Fibroblast of lung (primary cell): ENCODE measurements at regions not wholly inside any gene's neighbourhood (a gene's known extent, or its start where the extent isn't known, plus 50 kb on each side); places are given as distances from the start of the nearest gene placed in this dataset.

Experiments
- EZH2 ChIP-seq: IDR thresholded peaks from 2 replicates; pipeline ENCODE4 v1.5.1; 2012; ENCODE audit warnings: low read length, control low read depth, mild to moderate bottlenecking; ENCODE audit errors: missing control alignments
- TF ChIP-seq, protein P1 (sequence below), 2 donors: IDR thresholded peaks in 1 of 2; conservative IDR thresholded peaks in 1 of 2; 1 replicate in 1 of 2; 2 replicates in 1 of 2; pipeline ENCODE4 v1.5.1; 2011 to 2012; ENCODE audit warnings: low read length in 2 of 2, control low read depth in 1 of 2, inconsistent platforms in 1 of 2, low read depth in 1 of 2, mild to moderate bottlenecking in 1 of 2

DNA sequence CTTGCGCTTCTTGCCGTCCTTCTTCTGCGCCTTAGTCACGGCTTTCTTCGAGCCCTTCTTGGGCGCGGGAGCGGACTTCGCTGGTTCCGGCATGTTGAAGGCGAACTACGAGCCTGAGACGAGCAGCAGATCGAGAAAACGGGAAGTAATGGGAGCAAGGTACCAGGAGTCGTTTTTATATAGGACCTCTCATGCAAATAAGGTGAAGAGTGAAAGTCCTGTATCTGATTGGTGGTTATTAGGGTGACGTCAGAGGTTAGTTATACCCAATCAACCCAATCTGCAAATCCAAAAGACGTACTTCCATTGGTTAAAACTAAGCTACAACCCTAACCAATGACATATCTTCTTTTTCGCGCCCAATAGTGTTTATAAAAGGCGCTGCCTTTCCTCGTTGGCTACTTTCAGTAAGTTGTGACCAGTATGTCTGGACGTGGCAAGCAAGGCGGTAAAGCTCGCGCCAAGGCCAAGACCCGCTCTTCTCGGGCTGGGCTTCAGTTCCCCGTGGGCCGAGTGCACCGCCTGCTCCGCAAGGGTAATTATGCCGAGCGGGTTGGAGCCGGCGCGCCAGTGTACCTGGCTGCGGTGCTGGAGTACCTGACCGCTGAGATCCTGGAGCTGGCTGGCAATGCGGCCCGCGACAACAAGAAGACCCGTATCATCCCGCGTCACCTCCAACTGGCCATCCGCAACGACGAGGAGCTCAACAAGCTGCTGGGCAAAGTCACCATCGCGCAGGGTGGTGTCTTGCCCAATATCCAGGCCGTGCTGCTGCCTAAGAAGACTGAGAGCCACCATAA, 100.6 kb upstream of the PRSS16 start:
- TF ChIP-seq EZH2 = no peak
- TF ChIP-seq, protein P1, sequence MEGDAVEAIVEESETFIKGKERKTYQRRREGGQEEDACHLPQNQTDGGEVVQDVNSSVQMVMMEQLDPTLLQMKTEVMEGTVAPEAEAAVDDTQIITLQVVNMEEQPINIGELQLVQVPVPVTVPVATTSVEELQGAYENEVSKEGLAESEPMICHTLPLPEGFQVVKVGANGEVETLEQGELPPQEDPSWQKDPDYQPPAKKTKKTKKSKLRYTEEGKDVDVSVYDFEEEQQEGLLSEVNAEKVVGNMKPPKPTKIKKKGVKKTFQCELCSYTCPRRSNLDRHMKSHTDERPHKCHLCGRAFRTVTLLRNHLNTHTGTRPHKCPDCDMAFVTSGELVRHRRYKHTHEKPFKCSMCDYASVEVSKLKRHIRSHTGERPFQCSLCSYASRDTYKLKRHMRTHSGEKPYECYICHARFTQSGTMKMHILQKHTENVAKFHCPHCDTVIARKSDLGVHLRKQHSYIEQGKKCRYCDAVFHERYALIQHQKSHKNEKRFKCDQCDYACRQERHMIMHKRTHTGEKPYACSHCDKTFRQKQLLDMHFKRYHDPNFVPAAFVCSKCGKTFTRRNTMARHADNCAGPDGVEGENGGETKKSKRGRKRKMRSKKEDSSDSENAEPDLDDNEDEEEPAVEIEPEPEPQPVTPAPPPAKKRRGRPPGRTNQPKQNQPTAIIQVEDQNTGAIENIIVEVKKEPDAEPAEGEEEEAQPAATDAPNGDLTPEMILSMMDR (conservative IDR thresholded peaks at IDR 0.05 in 1 of 2, IDR thresholded peaks at IDR 0.05 in 1 of 2; ENCODE audit: low read depth in 1 of 2, low read length in 2 of 2) = no peak
